ENCODE measurements at regions not wholly inside any gene's neighbourhood (a gene's known extent, or its start where the extent isn't known, plus 50 kb on each side); places are given as distances from the start of the nearest gene placed in this dataset.

GRCh38 chr4:138010639-138011038 lies 231.5 kb downstream of the SLC7A11 start:
- TF ChIP-seq, protein P1, sequence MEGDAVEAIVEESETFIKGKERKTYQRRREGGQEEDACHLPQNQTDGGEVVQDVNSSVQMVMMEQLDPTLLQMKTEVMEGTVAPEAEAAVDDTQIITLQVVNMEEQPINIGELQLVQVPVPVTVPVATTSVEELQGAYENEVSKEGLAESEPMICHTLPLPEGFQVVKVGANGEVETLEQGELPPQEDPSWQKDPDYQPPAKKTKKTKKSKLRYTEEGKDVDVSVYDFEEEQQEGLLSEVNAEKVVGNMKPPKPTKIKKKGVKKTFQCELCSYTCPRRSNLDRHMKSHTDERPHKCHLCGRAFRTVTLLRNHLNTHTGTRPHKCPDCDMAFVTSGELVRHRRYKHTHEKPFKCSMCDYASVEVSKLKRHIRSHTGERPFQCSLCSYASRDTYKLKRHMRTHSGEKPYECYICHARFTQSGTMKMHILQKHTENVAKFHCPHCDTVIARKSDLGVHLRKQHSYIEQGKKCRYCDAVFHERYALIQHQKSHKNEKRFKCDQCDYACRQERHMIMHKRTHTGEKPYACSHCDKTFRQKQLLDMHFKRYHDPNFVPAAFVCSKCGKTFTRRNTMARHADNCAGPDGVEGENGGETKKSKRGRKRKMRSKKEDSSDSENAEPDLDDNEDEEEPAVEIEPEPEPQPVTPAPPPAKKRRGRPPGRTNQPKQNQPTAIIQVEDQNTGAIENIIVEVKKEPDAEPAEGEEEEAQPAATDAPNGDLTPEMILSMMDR (IDR thresholded peaks at IDR 0.05; ENCODE audit: insufficient read depth, low read length, missing control alignments), result no peak

GRCh38 chr4:138007572-138007971 lies 234.6 kb downstream of the SLC7A11 start:
- ChIA-PET POLR2A (no interaction called here), CTCF (interaction anchor here (1.0 kb wide), 1 partner anchor 83 kb away, joined by 3 read pairs; no protein-coding TSS in a partner anchor)
- H3K4me3 ChIP-seq (ENCODE audit: low read depth, low read length), result no peak overlapping the region
- TF ChIP-seq, protein P1 (IDR thresholded peaks at IDR 0.05; ENCODE audit: insufficient read depth, low read length, missing control alignments), result no peak
- DNase-seq (ENCODE audit: low read depth, low spot score), result no peak

More at GRCh38 chr4:138010639-138011038, 231.5 kb downstream of the SLC7A11 start:
- no peak overlapping the region for H3K4me3 ChIP-seq (ENCODE audit: low read depth, low read length)
- no peak for DNase-seq (ENCODE audit: low read depth, low spot score)
- ChIA-PET POLR2A (no interaction called here), CTCF (no interaction called here)

DNA sequence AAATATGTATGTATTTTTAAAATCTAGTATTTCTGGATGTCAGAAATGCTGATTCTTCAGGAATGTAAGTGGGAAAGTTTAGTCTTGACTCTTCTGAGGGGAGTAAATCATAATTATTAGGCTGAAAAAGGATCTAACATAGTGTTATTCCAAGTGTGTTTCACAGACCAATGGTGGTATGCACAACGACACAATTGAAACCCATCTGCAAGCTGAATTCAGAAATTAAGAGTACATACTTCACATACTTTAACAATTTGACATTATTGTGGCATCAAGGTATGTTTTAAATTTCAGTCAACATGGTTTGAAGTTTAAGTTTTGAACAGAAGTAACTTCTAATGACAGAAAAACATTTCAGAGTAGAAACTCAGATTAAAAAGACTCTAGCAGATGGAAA lies 236.7 kb downstream of the SLC7A11 start:
- TF ChIP-seq, protein P1 (IDR thresholded peaks at IDR 0.05; ENCODE audit: insufficient read depth, low read length, missing control alignments), result no peak
- ChIA-PET POLR2A (no interaction called here), CTCF (interaction anchor here (0.9 to 2.9 kb wide), 3 partner anchors 9 to 85 kb away, joined by 3 to 11 read pairs (median 3); no protein-coding TSS in a partner anchor)
- H3K4me3 ChIP-seq (ENCODE audit: low read depth, low read length), result no peak overlapping the region
- DNase-seq (ENCODE audit: low read depth, low spot score), result no peak

- TF ChIP-seq, protein P1 (IDR thresholded peaks at IDR 0.05; ENCODE audit: insufficient read depth, low read length, missing control alignments), result no peak
- POLR2A ChIA-PET, result no interaction called here
- no peak for DNase-seq (ENCODE audit: low read depth, low spot score)
- CTCF ChIA-PET, result no interaction called here
- no peak overlapping the region for H3K4me3 ChIP-seq (ENCODE audit: low read depth, low read length)
These were observed 238.9 kb downstream of the SLC7A11 start for GRCh38 chr4:138003248-138003647.

GRCh38 chr4:137998666-137999429 lies 243.3 kb downstream of the SLC7A11 start:
- ChIA-PET POLR2A (no interaction called here), CTCF (interaction anchor here (1.5 kb wide), 1 partner anchor 92 kb away, joined by 5 read pairs; no protein-coding TSS in a partner anchor)
- no peak overlapping the region for H3K4me3 ChIP-seq (ENCODE audit: low read depth, low read length)
- peak; percentile 73 for DNase-seq (ENCODE audit: low read depth, low spot score)
- TF ChIP-seq, protein P1 (IDR thresholded peaks at IDR 0.05; ENCODE audit: insufficient read depth, low read length, missing control alignments), result no peak

DNA sequence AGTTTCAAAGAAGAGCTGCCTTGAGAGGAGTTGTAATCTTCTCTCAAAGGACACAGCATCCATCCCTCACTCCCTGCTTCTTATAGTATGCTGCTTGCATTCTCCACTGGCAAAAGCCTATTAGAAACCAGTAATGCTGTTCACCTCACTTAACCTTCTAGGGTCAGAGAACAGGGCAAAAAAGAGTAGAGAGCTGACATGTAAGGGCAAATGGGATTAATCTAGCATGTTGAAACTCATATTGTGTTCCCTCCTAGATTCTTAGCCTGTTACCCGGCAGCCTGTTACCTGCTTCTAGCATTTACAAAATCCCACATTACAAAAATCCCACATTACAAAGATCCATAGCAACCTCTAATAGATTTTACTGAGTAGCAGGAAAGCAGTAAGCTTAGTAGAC lies 244.7 kb downstream of the SLC7A11 start:
- CTCF ChIA-PET, result interaction anchor here (0.9 to 1.5 kb wide), 2 partner anchors 93 to 136 kb away, joined by 3 to 5 read pairs; no protein-coding TSS in a partner anchor
- H3K4me3 ChIP-seq (ENCODE audit: low read depth, low read length), result no peak overlapping the region
- no peak for DNase-seq (ENCODE audit: low read depth, low spot score)
- POLR2A ChIA-PET, result no interaction called here
- TF ChIP-seq, protein P1 (IDR thresholded peaks at IDR 0.05; ENCODE audit: insufficient read depth, low read length, missing control alignments), result no peak
